ENCODE measurements at regions not wholly inside any gene's neighbourhood (a gene's known extent, or its start where the extent isn't known, plus 50 kb on each side); places are given as distances from the start of the nearest gene placed in this dataset.

DNA sequence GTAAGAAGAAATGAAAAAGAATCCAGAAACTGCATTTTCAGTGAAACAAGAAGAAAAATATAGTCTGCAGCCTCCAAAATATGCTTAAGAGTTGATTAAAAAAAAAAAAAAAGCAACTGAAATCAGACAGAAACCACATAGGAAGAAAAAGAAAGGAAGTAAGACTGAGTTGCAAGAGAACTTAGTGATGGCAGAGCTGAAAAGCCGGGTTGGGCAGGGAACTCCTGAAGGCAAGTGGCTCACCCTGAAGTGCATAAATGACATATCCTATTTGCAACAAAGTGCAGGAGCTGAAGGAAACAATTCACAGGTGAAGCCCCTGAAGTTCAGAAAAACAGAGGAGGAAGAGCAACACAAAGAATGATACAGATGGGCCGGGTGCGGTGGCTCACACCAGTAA, 108.8 kb upstream of the SLC25A36 start:
- TF ChIP-seq CTCF (IDR thresholded peaks at IDR 0.05; ENCODE audit: low read depth, low read length), result no peak
- TF ChIP-seq POLR2A (IDR thresholded peaks at IDR 0.05; ENCODE audit: extremely low read depth, insufficient read length), result no peak
